Spleen (tissue), 7 donors: ENCODE measurements at regions not wholly inside any gene's neighbourhood (a gene's known extent, or its start where the extent isn't known, plus 50 kb on each side); places are given as distances from the start of the nearest gene placed in this dataset.

ENCODE experiments used
- CTCF ChIP-seq, 11 experiments: fragments of 200-600 bp in 7 of 11; fragments of 450-650 bp in 4 of 11; sonication (generic) in 4 of 11; IDR thresholded peaks in 8 of 11; conservative IDR thresholded peaks in 3 of 11; 1 replicate in 7 of 11; 2 replicates in 4 of 11; pipeline versions ENCODE4 v1.4.0 to v1.8.0; 2016 to 2021; ENCODE audit warnings: antibody characterized with exemption in 11 of 11, inconsistent platforms in 4 of 11, mild to moderate bottlenecking in 1 of 11
- POLR2A ChIP-seq, 3 donors: fragments of 450-650 bp; IDR thresholded peaks; one replicate each; pipeline ENCODE4 v1.5.1; 2017; ENCODE audit warnings: antibody characterized with exemption in 3 of 3, mild to moderate bottlenecking in 1 of 3
- donor health status: DM: no; HTN: no; CAD: no; lungs with moderate emphysema.
- donor health status: DM: no; HTN: no; CAD: no.
- donor health status: DM: no; HTN: no; CAD: no.

GRCh38 chr4:110860125-110860524 lies 237.2 kb upstream of the PITX2 start:
- TF ChIP-seq CTCF (IDR thresholded peaks at IDR 0.05 in 8 of 11, conservative IDR thresholded peaks at IDR 0.05 in 3 of 11) (no peak), POLR2A (IDR thresholded peaks at IDR 0.05) (no peak)
